ENCODE measurements at regions not wholly inside any gene's neighbourhood (a gene's known extent, or its start where the extent isn't known, plus 50 kb on each side); places are given as distances from the start of the nearest gene placed in this dataset.

DNA sequence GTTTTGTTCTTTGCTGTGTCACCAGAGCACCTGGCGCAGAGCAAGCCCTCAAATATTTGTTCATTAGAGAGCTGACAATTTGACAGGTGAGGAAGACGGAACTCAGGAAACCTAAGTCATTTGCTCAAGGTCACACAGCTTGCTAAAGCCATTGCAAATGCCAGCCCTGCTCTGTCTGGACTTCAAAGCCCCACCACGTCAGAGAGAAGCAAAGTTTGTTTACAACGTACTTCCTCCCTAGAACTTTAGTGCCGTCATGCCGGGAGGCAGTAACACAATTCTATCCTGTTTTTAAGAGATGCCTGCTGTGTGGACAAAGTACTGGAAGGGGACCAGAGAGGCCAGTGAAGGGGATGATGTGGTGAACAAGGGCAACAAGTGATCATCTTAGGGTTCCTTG, 216.6 kb upstream of the PRICKLE2 start:
- Histone ChIP-seq H3K27ac (ENCODE audit: low read depth, low read length) (no peak overlapping the region), H3K9ac (ENCODE audit: low read length) (no peak overlapping the region), H3K4me1 (ENCODE audit: control insufficient read depth in 1 of 2, insufficient read depth in 2 of 2, low read length in 2 of 2) (peaks cover 6 to 10% of the 10 kb centered on the region in 2 experiments; a peak in 3 of 4 replicates), H3K36me3 (ENCODE audit: control insufficient read depth in 1 of 2, insufficient read depth in 2 of 2, low read length in 2 of 2) (no peaks in the 10 kb centered on the region), H2AFZ (ENCODE audit: low read depth, low read length, poor library complexity, severe bottlenecking) (no peak overlapping the region), H3K79me2 (ENCODE audit: insufficient read depth, low read length) (no peaks in the 10 kb centered on the region), H3K9me2 (ENCODE audit: insufficient read depth) (no peaks in the 10 kb centered on the region), H4K20me1 (ENCODE audit: insufficient read depth) (no peaks in the 10 kb centered on the region), H3K9me3 (ENCODE audit: control insufficient read depth in 1 of 2, insufficient read depth in 1 of 2, low read depth in 1 of 2, low read length in 2 of 2) (no peaks in the 10 kb centered on the region), H3K27me3 (ENCODE audit: insufficient read depth, low read length) (peaks cover 61% of the 10 kb centered on the region), H3K4me3 (replicated peaks in 1 of 2; ENCODE audit: low read depth in 1 of 2, low read length in 2 of 2) (no peak overlapping the region), H3K4me2 (ENCODE audit: low read length) (no peak overlapping the region)
- ChIA-PET POLR2A (no interaction called here), CTCF (no interaction called here), RAD21 (ENCODE audit: low non-redundant PET in 1 of 2, low total read pairs in 2 of 2, uncharacterized antibody in 2 of 2, unreplicated experiment in 2 of 2) (no interaction called here)
- DNase-seq (ENCODE audit: low read depth, low spot score) (no peak), ATAC-seq (no peak)
- no TSS peak for BruUV-seq (replicated peaks)
- intact Hi-C loops (cut with micrococcal nuclease) = no loop called here
- no peak for TF ChIP-seq ELF1 (IDR thresholded peaks at IDR 0.05; ENCODE audit: borderline replicate concordance, low read depth)
- no peak for TF ChIP-seq SRF (IDR thresholded peaks at IDR 0.05; ENCODE audit: low read depth)
- no peak for TF ChIP-seq SP1 (IDR thresholded peaks at IDR 0.05; ENCODE audit: low read depth)
- no peak for TF ChIP-seq ZFX (IDR thresholded peaks at IDR 0.05)
- TF ChIP-seq REST (IDR thresholded peaks at IDR 0.05; ENCODE audit: low read depth) = no peak
- TF ChIP-seq, protein P1, sequence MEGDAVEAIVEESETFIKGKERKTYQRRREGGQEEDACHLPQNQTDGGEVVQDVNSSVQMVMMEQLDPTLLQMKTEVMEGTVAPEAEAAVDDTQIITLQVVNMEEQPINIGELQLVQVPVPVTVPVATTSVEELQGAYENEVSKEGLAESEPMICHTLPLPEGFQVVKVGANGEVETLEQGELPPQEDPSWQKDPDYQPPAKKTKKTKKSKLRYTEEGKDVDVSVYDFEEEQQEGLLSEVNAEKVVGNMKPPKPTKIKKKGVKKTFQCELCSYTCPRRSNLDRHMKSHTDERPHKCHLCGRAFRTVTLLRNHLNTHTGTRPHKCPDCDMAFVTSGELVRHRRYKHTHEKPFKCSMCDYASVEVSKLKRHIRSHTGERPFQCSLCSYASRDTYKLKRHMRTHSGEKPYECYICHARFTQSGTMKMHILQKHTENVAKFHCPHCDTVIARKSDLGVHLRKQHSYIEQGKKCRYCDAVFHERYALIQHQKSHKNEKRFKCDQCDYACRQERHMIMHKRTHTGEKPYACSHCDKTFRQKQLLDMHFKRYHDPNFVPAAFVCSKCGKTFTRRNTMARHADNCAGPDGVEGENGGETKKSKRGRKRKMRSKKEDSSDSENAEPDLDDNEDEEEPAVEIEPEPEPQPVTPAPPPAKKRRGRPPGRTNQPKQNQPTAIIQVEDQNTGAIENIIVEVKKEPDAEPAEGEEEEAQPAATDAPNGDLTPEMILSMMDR (IDR thresholded peaks at IDR 0.05 in 2 of 3, conservative IDR thresholded peaks at IDR 0.05 in 1 of 3; ENCODE audit: borderline replicate concordance in 1 of 3, insufficient read depth in 1 of 3, low read depth in 2 of 3, low read length in 2 of 3) = no peak
- no peak for TF ChIP-seq FOSL1 (IDR thresholded peaks at IDR 0.05; ENCODE audit: low read depth)
- TF ChIP-seq POLR2AphosphoS5 (IDR thresholded peaks at IDR 0.05; ENCODE audit: low read depth, low read length) = no peak
- no peak for TF ChIP-seq ZNF274 (IDR thresholded peaks at IDR 0.05; ENCODE audit: low read depth, low read length)
- TF ChIP-seq EGR1 (IDR thresholded peaks at IDR 0.05; ENCODE audit: low read depth) = no peak
- no peak for TF ChIP-seq ATF3 (IDR thresholded peaks at IDR 0.05)
- no peak for TF ChIP-seq POLR2A (IDR thresholded peaks at IDR 0.05; ENCODE audit: borderline replicate concordance, extremely low read depth, insufficient read depth, insufficient read length)
- no peak for TF ChIP-seq CEBPB (IDR thresholded peaks at IDR 0.05; ENCODE audit: low read depth)
- no peak for TF ChIP-seq YY1 (IDR thresholded peaks at IDR 0.05; ENCODE audit: extremely low read depth, insufficient replicate concordance, low read depth, low read length)
- no peak for TF ChIP-seq MAX (IDR thresholded peaks at IDR 0.05)
- no peak for TF ChIP-seq TCF7L2 (IDR thresholded peaks at IDR 0.05; ENCODE audit: borderline replicate concordance, extremely low read depth, insufficient read depth, insufficient read length)
